Ovary (tissue), 3 donors: ENCODE measurements at regions not wholly inside any gene's neighbourhood (a gene's known extent, or its start where the extent isn't known, plus 50 kb on each side); places are given as distances from the start of the nearest gene placed in this dataset.

Experiments
- CTCF ChIP-seq, 3 donors: fragments of 450-650 bp in 2 of 3; fragments of 200-600 bp in 1 of 3; IDR thresholded peaks; one replicate each; pipeline versions ENCODE4 v1.5.1 to v1.8.0; 2016 to 2022; ENCODE audit warnings: antibody characterized with exemption in 3 of 3, mild to moderate bottlenecking in 1 of 3
- POLR2A ChIP-seq: fragments of 450-650 bp; IDR thresholded peaks from one replicate; pipeline ENCODE4 v1.6.1; 2017; ENCODE audit warnings: antibody characterized with exemption, mild to moderate bottlenecking, moderate library complexity
- donor health status: DM: no; HTN: no; CAD: no.

GRCh38 chr14:104268295-104268694 is 129.9 kb downstream of the KIF26A start:
- TF ChIP-seq CTCF (IDR thresholded peaks at IDR 0.05) = no peak
- no peak for TF ChIP-seq POLR2A
